ENCODE measurements at regions not wholly inside any gene's neighbourhood (a gene's known extent, or its start where the extent isn't known, plus 50 kb on each side); places are given as distances from the start of the nearest gene placed in this dataset.

DNA sequence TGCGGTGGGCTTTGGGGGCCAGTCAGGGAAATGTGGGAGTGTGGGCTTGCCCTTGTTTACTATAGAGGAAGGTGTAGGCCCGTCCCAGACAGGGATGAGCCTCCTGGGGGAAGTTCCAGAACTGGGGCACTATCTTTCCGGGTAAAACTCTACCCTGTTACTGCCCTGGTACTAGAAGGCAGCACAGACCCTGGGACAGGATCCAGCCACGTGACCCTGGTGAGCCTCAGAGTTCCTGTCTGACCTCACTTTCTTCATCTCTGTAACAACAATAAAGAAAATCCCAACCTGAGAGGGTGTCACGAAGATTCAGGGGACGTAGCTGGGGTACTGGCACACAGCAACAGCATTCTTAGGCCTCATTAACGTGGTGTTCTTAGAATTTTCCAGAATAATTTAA is 239.6 kb upstream of the FOXF1 start (continued):
- no peak for TF ChIP-seq ZBTB33 (IDR thresholded peaks at IDR 0.05; ENCODE audit: extremely low read depth, insufficient replicate concordance, low read length)
- TF ChIP-seq TCF7L2 (IDR thresholded peaks at IDR 0.05; ENCODE audit: borderline replicate concordance, extremely low read depth, insufficient read depth, insufficient read length), result no peak
- no peak for TF ChIP-seq ZNF274 (IDR thresholded peaks at IDR 0.05; ENCODE audit: low read depth, low read length)
- TF ChIP-seq RAD21 (IDR thresholded peaks at IDR 0.05; ENCODE audit: low read depth), result no peak

- H2AFZ ChIP-seq (ENCODE audit: low read depth, low read length, poor library complexity, severe bottlenecking), result no peak overlapping the region
- H3K27me3 ChIP-seq (ENCODE audit: insufficient read depth, low read length), result peaks cover 64% of the 10 kb centered on the region
- no peak overlapping the region for H3K4me2 ChIP-seq (ENCODE audit: low read length)
- TF ChIP-seq JUND (IDR thresholded peaks at IDR 0.05), result no peak
- no peak for TF ChIP-seq EZH2phosphoT487 (IDR thresholded peaks at IDR 0.05; ENCODE audit: borderline replicate concordance)
- TF ChIP-seq ZBTB33 (IDR thresholded peaks at IDR 0.05; ENCODE audit: extremely low read depth, insufficient replicate concordance, low read length), result no peak
- no peak for TF ChIP-seq TCF7L2 (IDR thresholded peaks at IDR 0.05; ENCODE audit: borderline replicate concordance, extremely low read depth, insufficient read depth, insufficient read length)
- no peak for TF ChIP-seq SP1 (IDR thresholded peaks at IDR 0.05; ENCODE audit: low read depth)
- no peak for TF ChIP-seq POLR2A (IDR thresholded peaks at IDR 0.05; ENCODE audit: borderline replicate concordance, extremely low read depth, insufficient read depth, insufficient read length)
- TF ChIP-seq YY1 (IDR thresholded peaks at IDR 0.05; ENCODE audit: extremely low read depth, insufficient replicate concordance, low read depth, low read length), result no peak
- TF ChIP-seq ZFX (IDR thresholded peaks at IDR 0.05), result no peak
- no peak for TF ChIP-seq POLR2AphosphoS5 (IDR thresholded peaks at IDR 0.05; ENCODE audit: low read depth, low read length)
- TF ChIP-seq CBX3 (IDR thresholded peaks at IDR 0.05; ENCODE audit: low read depth), result no peak
- no peak for TF ChIP-seq CTCF (IDR thresholded peaks at IDR 0.05 in 2 of 3, conservative IDR thresholded peaks at IDR 0.05 in 1 of 3; ENCODE audit: borderline replicate concordance in 1 of 3, insufficient read depth in 1 of 3, low read depth in 2 of 3, low read length in 2 of 3)
- TF ChIP-seq ATF3 (IDR thresholded peaks at IDR 0.05), result no peak
- no peak for TF ChIP-seq EGR1 (IDR thresholded peaks at IDR 0.05; ENCODE audit: low read depth)
- no peak for TF ChIP-seq CEBPB (IDR thresholded peaks at IDR 0.05; ENCODE audit: low read depth)
- no peak for TF ChIP-seq SIN3A (IDR thresholded peaks at IDR 0.05; ENCODE audit: low read depth)
- TF ChIP-seq, protein P1, sequence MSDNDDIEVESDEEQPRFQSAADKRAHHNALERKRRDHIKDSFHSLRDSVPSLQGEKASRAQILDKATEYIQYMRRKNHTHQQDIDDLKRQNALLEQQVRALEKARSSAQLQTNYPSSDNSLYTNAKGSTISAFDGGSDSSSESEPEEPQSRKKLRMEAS (IDR thresholded peaks at IDR 0.05), result no peak
- TF ChIP-seq SRF (IDR thresholded peaks at IDR 0.05; ENCODE audit: low read depth), result no peak
- no peak for TF ChIP-seq RAD21 (IDR thresholded peaks at IDR 0.05; ENCODE audit: low read depth)
- no peak for TF ChIP-seq FOSL1 (IDR thresholded peaks at IDR 0.05; ENCODE audit: low read depth)
- TF ChIP-seq ELF1 (IDR thresholded peaks at IDR 0.05; ENCODE audit: borderline replicate concordance, low read depth), result no peak
- no peaks in the 10 kb centered on the region for H3K9me2 ChIP-seq (ENCODE audit: insufficient read depth)
- CTCF ChIA-PET, result interaction anchor here (4.3 kb wide), 1 partner anchor 20 kb away, joined by 20 read pairs; no protein-coding TSS in a partner anchor
- RAD21 ChIA-PET (ENCODE audit: low non-redundant PET in 1 of 2, low total read pairs in 2 of 2, uncharacterized antibody in 2 of 2, unreplicated experiment in 2 of 2), result no interaction called here
- no peaks in the 10 kb centered on the region for H3K9me3 ChIP-seq (ENCODE audit: control insufficient read depth in 1 of 2, insufficient read depth in 1 of 2, low read depth in 1 of 2, low read length in 2 of 2)
- DNase-seq (ENCODE audit: low read depth, low spot score) (no peak), ATAC-seq (no peak)
- no peak overlapping the region for H3K4me3 ChIP-seq (replicated peaks in 1 of 2; ENCODE audit: low read depth in 1 of 2, low read length in 2 of 2)
- H4K20me1 ChIP-seq (ENCODE audit: insufficient read depth), result no peaks in the 10 kb centered on the region
- intact Hi-C loops (cut with micrococcal nuclease), result no loop called here
- no peak overlapping the region for H3K9ac ChIP-seq (ENCODE audit: low read length)
- no peaks in the 10 kb centered on the region for H3K4me1 ChIP-seq (ENCODE audit: control insufficient read depth in 1 of 2, insufficient read depth in 2 of 2, low read length in 2 of 2)
- H3K36me3 ChIP-seq (ENCODE audit: control insufficient read depth in 1 of 2, insufficient read depth in 2 of 2, low read length in 2 of 2), result no peaks in the 10 kb centered on the region
- no TSS peak for BruUV-seq (replicated peaks)
- POLR2A ChIA-PET, result no interaction called here
- no peaks in the 10 kb centered on the region for H3K79me2 ChIP-seq (ENCODE audit: insufficient read depth, low read length)
- no peak overlapping the region for H3K27ac ChIP-seq (ENCODE audit: low read depth, low read length)
These were observed 237.6 kb upstream of the FOXF1 start for GRCh38 chr16:86272744-86273143.
